Astrocyte (in vitro differentiated cells and primary cell): ENCODE measurements at regions not wholly inside any gene's neighbourhood (a gene's known extent, or its start where the extent isn't known, plus 50 kb on each side); places are given as distances from the start of the nearest gene placed in this dataset.
A peak's percentile ranks its signal among the peaks of the same experiment; 100 is the strongest.

Experiments used
- DNase-seq: peaks from one replicate; pipeline ENCODE4 v3.0.0-alpha.2; 2010; ENCODE audit warnings: low read depth
- FAIRE-seq: peaks from 2 replicates; lab custom pipeline; 2011; peaks lifted over from hg19 to GRCh38; lab: Jason Lieb, UNC
- H2AFZ ChIP-seq: 2 replicates; pipeline ENCODE4 v1.6.0; 2012; ENCODE audit warnings: low read depth, low read length, inconsistent platforms
- H3K27ac ChIP-seq: 2 replicates; pipeline ENCODE4 v1.5.1; 2011; ENCODE audit warnings: low read depth, low read length, inconsistent platforms
- H3K27me3 ChIP-seq: 2 replicates; pipeline ENCODE4 v1.6.0; 2011; ENCODE audit warnings: low read length, inconsistent platforms; ENCODE audit not compliant: insufficient read depth
- H3K36me3 ChIP-seq: 2 replicates; pipeline ENCODE4 v1.5.1; 2011; ENCODE audit warnings: low read length, inconsistent platforms; ENCODE audit not compliant: insufficient read depth
- H3K4me1 ChIP-seq: 2 replicates; pipeline ENCODE4 v1.5.1; 2011; ENCODE audit warnings: low read length, inconsistent platforms; ENCODE audit not compliant: insufficient read depth
- H3K4me2 ChIP-seq: 2 replicates; pipeline ENCODE4 v1.6.0; 2012; ENCODE audit warnings: low read length, inconsistent platforms
- H3K4me3 ChIP-seq: 2 replicates; pipeline ENCODE4 v1.5.1; 2011; ENCODE audit warnings: low read depth, mild to moderate bottlenecking, low read length, inconsistent platforms; ENCODE audit not compliant: insufficient read depth
- H3K79me2 ChIP-seq: 2 replicates; pipeline ENCODE4 v1.6.0; 2012; ENCODE audit warnings: mild to moderate bottlenecking, low read length, inconsistent platforms; ENCODE audit not compliant: insufficient read depth
- H3K9ac ChIP-seq: 2 replicates; pipeline ENCODE4 v1.6.0; 2012; ENCODE audit warnings: mild to moderate bottlenecking, low read length, inconsistent platforms
- H3K9me3 ChIP-seq: 2 replicates; pipeline ENCODE4 v1.5.1; 2012; ENCODE audit warnings: low read depth, mild to moderate bottlenecking, low read length, inconsistent platforms; ENCODE audit not compliant: insufficient read depth
- H4K20me1 ChIP-seq: 2 replicates; pipeline ENCODE4 v1.6.0; 2012; ENCODE audit warnings: low read length, inconsistent platforms; ENCODE audit not compliant: insufficient read depth
- H3K27ac Mint-ChIP-seq: one replicate; pipeline ENCODE4 v1.8.0; 2021; ENCODE audit warnings: mild to moderate bottlenecking, mixed read lengths; ENCODE audit not compliant: unreplicated experiment
- H3K27me3 Mint-ChIP-seq: one replicate; pipeline ENCODE4 v1.8.0; 2021; ENCODE audit warnings: low read depth, mixed read lengths; ENCODE audit not compliant: unreplicated experiment
- H3K36me3 Mint-ChIP-seq: one replicate; pipeline ENCODE4 v1.8.0; 2021; ENCODE audit warnings: low read depth, mixed read lengths; ENCODE audit not compliant: unreplicated experiment
- H3K4me1 Mint-ChIP-seq: one replicate; pipeline ENCODE4 v1.8.0; 2021; ENCODE audit warnings: low read depth, mixed read lengths; ENCODE audit not compliant: unreplicated experiment
- H3K4me3 Mint-ChIP-seq: one replicate; pipeline ENCODE4 v1.8.0; 2021; ENCODE audit warnings: mild to moderate bottlenecking, moderate library complexity, mixed read lengths; ENCODE audit not compliant: unreplicated experiment
- H3K9me3 Mint-ChIP-seq: one replicate; pipeline ENCODE4 v1.8.0; 2021; ENCODE audit warnings: mild to moderate bottlenecking, mixed read lengths; ENCODE audit not compliant: unreplicated experiment
- CTCF ChIP-seq: IDR thresholded peaks from 2 replicates; pipeline ENCODE4 v1.5.1; 2011; ENCODE audit warnings: low read depth, mild to moderate bottlenecking, inconsistent platforms, low read length, moderate library complexity; ENCODE audit not compliant: insufficient read depth
- EZH2 ChIP-seq: IDR thresholded peaks from 2 replicates; pipeline ENCODE4 v1.6.1; 2012; ENCODE audit warnings: mild to moderate bottlenecking, low read length, inconsistent platforms; ENCODE audit not compliant: insufficient read depth

DNA sequence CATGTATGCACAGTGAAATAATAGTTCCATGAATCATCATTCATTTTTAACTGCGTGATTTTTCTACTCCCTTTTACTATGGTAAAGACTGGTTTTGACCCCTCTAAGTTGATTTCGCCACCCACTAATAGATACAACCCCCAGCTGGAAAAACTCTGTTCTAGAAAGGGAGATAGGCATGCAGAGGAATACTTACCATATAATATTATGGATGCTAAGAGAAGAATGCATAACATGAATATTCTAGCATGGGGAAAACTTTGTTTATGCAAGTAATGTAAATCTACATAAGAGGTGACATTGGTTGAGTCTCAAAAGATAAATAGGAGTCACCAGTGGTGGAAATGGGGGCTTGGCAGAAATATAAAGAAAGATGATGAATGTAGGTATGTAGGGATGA lies 97.3 kb upstream of the MBL2 start:
- TF ChIP-seq EZH2 (no peak), CTCF (no peak)
- Histone ChIP-seq H3K36me3 (no peaks in the 10 kb centered on the region), H3K27ac (no peak overlapping the region), H3K4me2 (no peak overlapping the region), H3K27me3 (no peaks in the 10 kb centered on the region), H3K9ac (no peak overlapping the region), H3K79me2 (no peaks in the 10 kb centered on the region), H3K9me3 (peaks cover 9% of the 10 kb centered on the region), H3K4me3 (no peak overlapping the region), H4K20me1 (no peaks in the 10 kb centered on the region), H2AFZ (no peak overlapping the region), H3K4me1 (peaks cover 4% of the 10 kb centered on the region)
- Mint-ChIP-seq H3K4me3 (no peak overlapping the region), H3K4me1 (peaks cover 10% of the 10 kb centered on the region), H3K9me3 (peaks cover 16% of the 10 kb centered on the region), H3K36me3 (no peaks in the 10 kb centered on the region), H3K27ac (no peak overlapping the region), H3K27me3 (no peaks in the 10 kb centered on the region)
- DNase-seq (no peak), FAIRE-seq (no peak)

- Histone ChIP-seq H4K20me1 (no peaks in the 10 kb centered on the region), H3K9ac (peak overlapping the region; percentile 34), H3K4me2 (peak overlapping the region; percentile 34), H3K4me3 (no peak overlapping the region), H3K36me3 (no peaks in the 10 kb centered on the region), H3K79me2 (no peaks in the 10 kb centered on the region), H3K27ac (peak overlapping the region; percentile 76), H3K9me3 (peaks cover 9% of the 10 kb centered on the region), H3K4me1 (peaks cover 14% of the 10 kb centered on the region), H2AFZ (no peak overlapping the region), H3K27me3 (no peaks in the 10 kb centered on the region)
- Mint-ChIP-seq H3K4me3 (no peak overlapping the region), H3K9me3 (peaks cover 16% of the 10 kb centered on the region), H3K4me1 (peaks cover 28% of the 10 kb centered on the region), H3K27me3 (no peaks in the 10 kb centered on the region), H3K36me3 (no peaks in the 10 kb centered on the region), H3K27ac (peak overlapping the region; percentile 98)
- TF ChIP-seq CTCF: no peak
- no peak for TF ChIP-seq EZH2
- DNase-seq (no peak), FAIRE-seq (no peak)
Measured at GRCh38 chr10:52865213-52865612, 92.6 kb upstream of the MBL2 start.

DNA sequence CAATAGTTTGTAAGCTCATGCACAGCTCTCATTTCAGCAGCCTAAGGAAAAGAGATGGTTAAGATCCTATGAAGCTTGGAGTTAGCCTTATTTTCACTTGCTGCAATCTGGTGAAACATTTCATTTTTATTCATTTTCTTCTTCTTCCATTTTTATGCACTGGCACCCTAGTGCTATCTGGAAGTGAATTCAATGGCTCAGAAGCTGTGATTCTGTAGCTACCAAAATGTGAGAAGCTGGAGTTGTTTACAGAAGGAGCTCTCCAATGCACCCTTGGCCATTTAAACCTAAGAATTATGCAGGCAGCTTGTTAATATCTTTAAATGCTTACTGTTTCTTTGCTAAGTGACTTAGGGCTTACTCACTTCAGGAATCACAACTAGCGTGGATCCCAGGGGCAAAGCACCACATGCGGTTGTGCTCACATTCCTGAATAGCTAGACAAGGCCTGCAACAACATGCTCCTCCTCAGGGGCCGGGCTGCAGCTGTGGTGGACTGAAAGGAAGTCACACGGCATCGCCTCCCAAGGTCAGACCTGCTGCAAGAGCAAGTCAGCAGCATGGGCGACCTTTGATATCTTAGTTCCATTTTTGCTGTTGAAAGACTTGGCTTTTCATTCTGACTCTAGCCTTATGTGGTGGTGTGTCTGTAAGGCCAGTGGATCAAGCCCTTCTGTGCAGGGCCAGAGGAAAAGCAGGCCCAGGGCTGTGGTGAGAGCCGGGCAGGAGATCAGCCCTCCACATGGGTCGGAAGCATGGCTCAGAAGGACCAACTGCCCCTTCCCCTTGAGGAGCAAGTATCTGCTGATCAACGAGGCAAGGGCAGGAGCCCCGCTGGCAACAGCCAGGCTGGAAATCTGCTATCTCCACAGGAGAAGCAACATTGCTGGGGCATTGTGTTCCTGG lies 91.9 kb upstream of the MBL2 start:
- peak overlapping the region; percentile 35 for H2AFZ ChIP-seq
- peaks cover 9% of the 10 kb centered on the region for H3K9me3 ChIP-seq
- Mint-ChIP-seq H3K36me3 (no peaks in the 10 kb centered on the region), H3K27ac (peak overlapping the region; percentile 98), H3K9me3 (peaks cover 15% of the 10 kb centered on the region), H3K27me3 (no peaks in the 10 kb centered on the region), H3K4me3 (peak overlapping the region; percentile 43), H3K4me1 (peaks cover 28% of the 10 kb centered on the region)
- peak overlapping the region; percentile 76 for H3K27ac ChIP-seq
- H3K4me2 ChIP-seq: peak overlapping the region; percentile 68
- no peaks in the 10 kb centered on the region for H3K27me3 ChIP-seq
- H3K9ac ChIP-seq: peak overlapping the region; percentile 34
- no peaks in the 10 kb centered on the region for H3K79me2 ChIP-seq
- TF ChIP-seq EZH2 (no peak), CTCF (no peak)
- FAIRE-seq (peak; percentile 78), DNase-seq (peak; percentile 95)
- H4K20me1 ChIP-seq: no peaks in the 10 kb centered on the region
- H3K36me3 ChIP-seq: no peaks in the 10 kb centered on the region
- no peak overlapping the region for H3K4me3 ChIP-seq
- peaks cover 14% of the 10 kb centered on the region for H3K4me1 ChIP-seq
